Keratinocyte (primary cell): ENCODE measurements at regions not wholly inside any gene's neighbourhood (a gene's known extent, or its start where the extent isn't known, plus 50 kb on each side); places are given as distances from the start of the nearest gene placed in this dataset.

Source experiments
- EZH2 ChIP-seq: IDR thresholded peaks from one replicate; pipeline ENCODE4 v1.6.1; 2012; ENCODE audit warnings: inconsistent platforms, mild to moderate bottlenecking, low read length, moderate library complexity
- TF ChIP-seq, protein P1 (sequence below), 3 experiments: IDR thresholded peaks in 1 of 3; conservative IDR thresholded peaks in 1 of 3; optimal IDR thresholded peaks in 1 of 3; 2 replicates in 2 of 3; 3 replicates in 1 of 3; pipeline versions ENCODE3 to v1.5.1; 2011; ENCODE audit warnings: low read length in 3 of 3, mild to moderate bottlenecking in 3 of 3, moderate library complexity in 2 of 3, control low read depth in 1 of 3, inconsistent platforms in 1 of 3; ENCODE audit not compliant: insufficient read depth in 2 of 3; ENCODE audit errors: extremely low read depth in 1 of 3

DNA sequence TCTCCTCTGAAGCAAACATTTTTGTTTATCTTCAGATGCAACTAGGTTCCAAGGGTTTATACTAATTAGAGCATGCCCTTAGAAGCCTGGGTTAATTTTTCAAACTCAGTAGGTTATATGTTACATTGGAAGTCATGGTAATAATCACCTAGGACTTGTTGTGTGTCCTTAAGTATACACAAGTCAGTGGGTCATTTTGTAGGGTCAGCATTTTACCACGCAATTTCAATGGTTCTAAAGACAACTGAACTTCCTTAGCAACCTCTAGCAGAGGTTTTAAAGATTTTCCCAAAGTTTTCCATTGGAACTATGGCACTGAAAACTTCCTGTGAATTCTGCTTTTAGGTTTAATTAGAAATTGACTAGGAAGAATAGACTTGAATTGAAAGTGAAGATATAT, 99.6 kb upstream of the NANOGP8 start:
- TF ChIP-seq EZH2 = no peak
- TF ChIP-seq, protein P1, sequence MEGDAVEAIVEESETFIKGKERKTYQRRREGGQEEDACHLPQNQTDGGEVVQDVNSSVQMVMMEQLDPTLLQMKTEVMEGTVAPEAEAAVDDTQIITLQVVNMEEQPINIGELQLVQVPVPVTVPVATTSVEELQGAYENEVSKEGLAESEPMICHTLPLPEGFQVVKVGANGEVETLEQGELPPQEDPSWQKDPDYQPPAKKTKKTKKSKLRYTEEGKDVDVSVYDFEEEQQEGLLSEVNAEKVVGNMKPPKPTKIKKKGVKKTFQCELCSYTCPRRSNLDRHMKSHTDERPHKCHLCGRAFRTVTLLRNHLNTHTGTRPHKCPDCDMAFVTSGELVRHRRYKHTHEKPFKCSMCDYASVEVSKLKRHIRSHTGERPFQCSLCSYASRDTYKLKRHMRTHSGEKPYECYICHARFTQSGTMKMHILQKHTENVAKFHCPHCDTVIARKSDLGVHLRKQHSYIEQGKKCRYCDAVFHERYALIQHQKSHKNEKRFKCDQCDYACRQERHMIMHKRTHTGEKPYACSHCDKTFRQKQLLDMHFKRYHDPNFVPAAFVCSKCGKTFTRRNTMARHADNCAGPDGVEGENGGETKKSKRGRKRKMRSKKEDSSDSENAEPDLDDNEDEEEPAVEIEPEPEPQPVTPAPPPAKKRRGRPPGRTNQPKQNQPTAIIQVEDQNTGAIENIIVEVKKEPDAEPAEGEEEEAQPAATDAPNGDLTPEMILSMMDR (optimal IDR thresholded peaks at IDR 0.05 in 1 of 3, IDR thresholded peaks at IDR 0.05 in 1 of 3, conservative IDR thresholded peaks at IDR 0.05 in 1 of 3; ENCODE audit: extremely low read depth in 1 of 3, insufficient read depth in 2 of 3, low read length in 3 of 3) = no peak
